C4-2B (cell line): ENCODE measurements at regions not wholly inside any gene's neighbourhood (a gene's known extent, or its start where the extent isn't known, plus 50 kb on each side); places are given as distances from the start of the nearest gene placed in this dataset.

ENCODE experiments used
- ZFX ChIP-seq: fragments of 450-650 bp; IDR thresholded peaks from 2 replicates; pipeline ENCODE4 v1.6.1; 2017
- TF ChIP-seq, protein P1 (sequence below): fragments of 450-650 bp; conservative IDR thresholded peaks from 2 replicates; pipeline ENCODE4 v1.5.1; 2017; ENCODE audit warnings: mild to moderate bottlenecking

DNA sequence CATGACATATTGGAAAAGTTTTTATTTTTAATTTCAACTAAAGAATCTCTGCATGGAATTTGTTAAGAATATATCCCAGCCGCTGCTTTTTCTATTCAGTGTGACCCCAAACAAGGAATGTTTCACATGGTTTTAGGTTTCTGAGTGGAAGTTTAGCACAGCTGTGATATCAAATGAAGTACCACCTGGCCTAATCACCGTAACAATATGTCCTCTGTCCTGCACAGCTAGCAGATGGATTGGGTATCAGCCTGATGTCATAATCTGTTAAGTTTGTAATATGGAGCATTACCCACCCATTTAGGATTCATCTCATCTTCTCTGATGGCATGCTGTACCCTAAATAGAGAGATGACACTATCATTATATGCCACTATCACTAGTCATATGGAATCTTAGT lies 963.7 kb upstream of the ADGRL2 start:
- TF ChIP-seq, protein P1, sequence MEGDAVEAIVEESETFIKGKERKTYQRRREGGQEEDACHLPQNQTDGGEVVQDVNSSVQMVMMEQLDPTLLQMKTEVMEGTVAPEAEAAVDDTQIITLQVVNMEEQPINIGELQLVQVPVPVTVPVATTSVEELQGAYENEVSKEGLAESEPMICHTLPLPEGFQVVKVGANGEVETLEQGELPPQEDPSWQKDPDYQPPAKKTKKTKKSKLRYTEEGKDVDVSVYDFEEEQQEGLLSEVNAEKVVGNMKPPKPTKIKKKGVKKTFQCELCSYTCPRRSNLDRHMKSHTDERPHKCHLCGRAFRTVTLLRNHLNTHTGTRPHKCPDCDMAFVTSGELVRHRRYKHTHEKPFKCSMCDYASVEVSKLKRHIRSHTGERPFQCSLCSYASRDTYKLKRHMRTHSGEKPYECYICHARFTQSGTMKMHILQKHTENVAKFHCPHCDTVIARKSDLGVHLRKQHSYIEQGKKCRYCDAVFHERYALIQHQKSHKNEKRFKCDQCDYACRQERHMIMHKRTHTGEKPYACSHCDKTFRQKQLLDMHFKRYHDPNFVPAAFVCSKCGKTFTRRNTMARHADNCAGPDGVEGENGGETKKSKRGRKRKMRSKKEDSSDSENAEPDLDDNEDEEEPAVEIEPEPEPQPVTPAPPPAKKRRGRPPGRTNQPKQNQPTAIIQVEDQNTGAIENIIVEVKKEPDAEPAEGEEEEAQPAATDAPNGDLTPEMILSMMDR: no peak
- no peak for TF ChIP-seq ZFX
